ENCODE measurements at regions not wholly inside any gene's neighbourhood (a gene's known extent, or its start where the extent isn't known, plus 50 kb on each side); places are given as distances from the start of the nearest gene placed in this dataset.

DNA sequence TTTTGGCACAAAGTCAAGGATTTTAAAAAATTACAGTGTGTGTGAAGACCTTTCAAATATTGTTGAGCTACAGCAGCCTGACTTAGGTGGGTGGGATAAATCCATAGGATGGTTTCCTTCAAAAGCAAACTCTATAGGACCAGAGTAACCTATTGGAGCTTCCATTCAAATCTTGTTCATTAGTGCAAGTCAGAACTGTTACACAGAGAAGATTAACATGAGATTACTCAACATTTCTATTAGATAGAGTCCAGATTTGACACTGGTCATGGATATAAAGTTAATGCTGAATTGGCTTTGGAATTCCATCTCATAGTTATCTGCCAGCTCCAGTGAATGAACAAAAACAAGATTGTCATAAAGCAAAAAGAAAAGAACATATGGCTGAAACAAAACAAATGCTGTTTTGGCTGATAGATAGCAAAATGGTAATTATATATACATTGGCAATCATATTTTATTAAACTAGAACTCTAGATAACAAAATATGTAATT, 129.6 kb upstream of the SEMA3A start:
- no peak overlapping the region for H3K4me3 ChIP-seq
- H3K27me3 ChIP-seq = no peaks in the 10 kb centered on the region
- H3K4me1 ChIP-seq = no peaks in the 10 kb centered on the region
- no peaks in the 10 kb centered on the region for H3K36me3 ChIP-seq
- no peaks in the 10 kb centered on the region for H3K9me3 ChIP-seq
- DNase-seq (ENCODE audit: low spot score) = no peak
- TF ChIP-seq, protein P1, sequence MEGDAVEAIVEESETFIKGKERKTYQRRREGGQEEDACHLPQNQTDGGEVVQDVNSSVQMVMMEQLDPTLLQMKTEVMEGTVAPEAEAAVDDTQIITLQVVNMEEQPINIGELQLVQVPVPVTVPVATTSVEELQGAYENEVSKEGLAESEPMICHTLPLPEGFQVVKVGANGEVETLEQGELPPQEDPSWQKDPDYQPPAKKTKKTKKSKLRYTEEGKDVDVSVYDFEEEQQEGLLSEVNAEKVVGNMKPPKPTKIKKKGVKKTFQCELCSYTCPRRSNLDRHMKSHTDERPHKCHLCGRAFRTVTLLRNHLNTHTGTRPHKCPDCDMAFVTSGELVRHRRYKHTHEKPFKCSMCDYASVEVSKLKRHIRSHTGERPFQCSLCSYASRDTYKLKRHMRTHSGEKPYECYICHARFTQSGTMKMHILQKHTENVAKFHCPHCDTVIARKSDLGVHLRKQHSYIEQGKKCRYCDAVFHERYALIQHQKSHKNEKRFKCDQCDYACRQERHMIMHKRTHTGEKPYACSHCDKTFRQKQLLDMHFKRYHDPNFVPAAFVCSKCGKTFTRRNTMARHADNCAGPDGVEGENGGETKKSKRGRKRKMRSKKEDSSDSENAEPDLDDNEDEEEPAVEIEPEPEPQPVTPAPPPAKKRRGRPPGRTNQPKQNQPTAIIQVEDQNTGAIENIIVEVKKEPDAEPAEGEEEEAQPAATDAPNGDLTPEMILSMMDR (IDR thresholded peaks at IDR 0.05) = no peak
- H3K27ac ChIP-seq = no peak overlapping the region

DNA sequence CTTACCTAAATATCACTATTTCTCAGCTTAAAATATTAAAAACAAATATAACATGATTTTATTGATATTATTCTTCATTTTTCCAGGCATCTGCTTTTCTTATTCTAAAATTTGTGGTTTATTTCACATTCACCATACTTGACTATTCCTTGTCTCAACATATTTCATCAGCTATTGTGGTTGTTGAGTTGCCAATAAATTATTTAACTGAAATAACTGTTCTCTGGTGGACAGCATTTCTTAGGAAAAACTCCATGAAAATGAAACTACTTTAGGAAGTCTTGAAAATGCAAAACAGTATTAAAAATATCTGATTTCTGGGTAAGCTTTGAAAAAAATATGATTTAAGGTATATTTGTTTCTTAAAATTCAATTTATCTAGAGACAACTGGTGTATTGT, 122.9 kb upstream of the SEMA3A start:
- Histone ChIP-seq H3K4me3 (no peak overlapping the region), H3K36me3 (no peaks in the 10 kb centered on the region), H3K27ac (no peak overlapping the region), H3K9me3 (no peaks in the 10 kb centered on the region), H3K27me3 (no peaks in the 10 kb centered on the region), H3K4me1 (no peaks in the 10 kb centered on the region)
- TF ChIP-seq, protein P1 (IDR thresholded peaks at IDR 0.05) = no peak
- DNase-seq (ENCODE audit: low spot score) = no peak

DNA sequence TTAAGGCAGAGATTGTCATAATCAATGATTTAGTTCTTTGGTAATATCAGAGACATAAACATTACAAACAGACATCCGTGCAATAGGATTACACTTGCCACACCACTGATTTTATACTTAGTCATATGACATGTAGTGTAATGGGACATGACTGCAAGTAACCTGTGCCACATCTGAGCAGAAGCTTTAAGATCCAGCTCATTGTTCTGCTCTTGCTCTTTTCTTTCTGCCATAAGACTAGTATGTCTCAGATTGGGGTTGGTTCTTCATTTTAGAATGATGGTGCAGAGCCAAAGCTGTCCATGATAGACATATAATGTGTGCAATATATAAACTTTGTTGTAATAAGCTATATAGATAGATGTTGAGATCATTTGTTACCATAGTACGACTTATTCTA, 119.7 kb upstream of the SEMA3A start:
- Histone ChIP-seq H3K36me3 (no peaks in the 10 kb centered on the region), H3K4me1 (no peaks in the 10 kb centered on the region), H3K9me3 (no peaks in the 10 kb centered on the region), H3K4me3 (no peak overlapping the region), H3K27me3 (no peaks in the 10 kb centered on the region), H3K27ac (no peak overlapping the region)
- DNase-seq (ENCODE audit: low spot score) = no peak
- TF ChIP-seq, protein P1 (IDR thresholded peaks at IDR 0.05) = no peak

DNA sequence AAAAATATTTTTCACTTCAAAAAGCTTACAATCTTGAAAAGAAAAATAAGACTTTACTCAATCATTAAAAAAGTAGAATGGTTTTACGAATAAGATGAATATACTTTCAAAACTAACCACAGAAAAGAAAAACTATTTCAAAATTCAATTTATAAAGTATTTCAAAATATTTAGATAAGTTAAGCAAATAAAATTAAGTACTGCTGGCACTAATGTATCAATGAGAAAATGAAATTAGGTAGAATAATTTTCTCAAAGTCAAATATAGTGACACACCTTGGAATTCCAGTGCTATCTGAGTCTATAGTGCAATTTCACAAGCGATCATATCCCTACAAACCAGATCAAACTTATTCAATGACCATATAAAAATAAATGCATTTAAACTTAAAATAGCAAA, 109.8 kb upstream of the SEMA3A start:
- Histone ChIP-seq H3K36me3 (no peaks in the 10 kb centered on the region), H3K9me3 (no peaks in the 10 kb centered on the region), H3K27me3 (no peaks in the 10 kb centered on the region), H3K4me1 (no peaks in the 10 kb centered on the region), H3K27ac (no peak overlapping the region), H3K4me3 (no peak overlapping the region)
- TF ChIP-seq, protein P1 (IDR thresholded peaks at IDR 0.05) = no peak
- no peak for DNase-seq (ENCODE audit: low spot score)

DNA sequence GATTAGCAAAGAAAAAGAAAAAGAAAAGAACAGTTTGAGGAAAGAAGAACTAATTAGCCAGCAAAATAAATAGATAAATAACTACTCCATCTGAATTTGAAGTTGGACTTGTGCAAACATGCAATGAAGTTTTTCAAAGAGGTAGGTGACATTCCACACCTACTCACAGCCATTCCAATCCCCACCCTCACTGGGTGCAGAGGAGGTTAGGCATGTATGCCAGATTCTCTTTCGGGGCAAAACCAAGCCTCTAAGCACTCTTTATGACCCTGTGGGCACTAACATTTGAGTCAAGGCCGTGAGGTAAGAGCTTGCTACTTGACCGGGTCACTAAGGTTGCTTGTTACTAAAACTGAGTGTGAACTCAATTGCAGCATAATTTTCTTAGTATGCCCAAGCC, 108.4 kb upstream of the SEMA3A start:
- Histone ChIP-seq H3K4me3 (no peak overlapping the region), H3K27me3 (no peaks in the 10 kb centered on the region), H3K36me3 (no peaks in the 10 kb centered on the region), H3K9me3 (no peaks in the 10 kb centered on the region), H3K27ac (no peak overlapping the region), H3K4me1 (no peaks in the 10 kb centered on the region)
- no peak for DNase-seq (ENCODE audit: low spot score)
- TF ChIP-seq, protein P1 (IDR thresholded peaks at IDR 0.05) = no peak

DNA sequence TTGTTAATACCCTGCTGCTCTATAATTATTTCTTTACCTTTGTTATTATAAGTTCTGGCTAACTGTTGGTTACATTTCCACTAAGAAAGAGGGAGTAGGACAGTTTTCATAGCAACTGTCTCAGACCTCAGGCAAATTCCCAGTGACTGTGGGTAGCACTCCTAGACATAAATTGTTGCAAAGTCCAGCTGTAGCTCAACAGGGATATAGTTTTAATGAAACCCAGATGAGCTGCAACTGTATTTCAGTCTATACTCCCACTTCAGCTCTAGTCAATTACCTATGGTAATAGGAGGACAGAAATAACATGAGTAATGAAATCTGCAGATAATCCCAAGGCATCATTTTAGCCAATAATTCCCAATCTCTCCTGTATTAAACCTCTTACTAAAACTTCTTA, 103.0 kb upstream of the SEMA3A start:
- Histone ChIP-seq H3K9me3 (no peaks in the 10 kb centered on the region), H3K4me1 (no peaks in the 10 kb centered on the region), H3K27me3 (no peaks in the 10 kb centered on the region), H3K27ac (no peak overlapping the region), H3K4me3 (no peak overlapping the region), H3K36me3 (no peaks in the 10 kb centered on the region)
- no peak for DNase-seq (ENCODE audit: low spot score)
- TF ChIP-seq, protein P1 (IDR thresholded peaks at IDR 0.05) = no peak

Data from right atrium auricular region (tissue), 2 donors.